Hepatocyte (in vitro differentiated cells): ENCODE measurements at regions not wholly inside any gene's neighbourhood (a gene's known extent, or its start where the extent isn't known, plus 50 kb on each side); places are given as distances from the start of the nearest gene placed in this dataset.

ENCODE experiments used
- EZH2phosphoT487 ChIP-seq: fragments of 200-600 bp; sonication (generic); IDR thresholded peaks from one replicate; pipeline ENCODE4 v1.6.1; 2018; ENCODE audit warnings: antibody characterized with exemption, mild to moderate bottlenecking, low read depth, moderate library complexity; ENCODE audit not compliant: unreplicated experiment, severe bottlenecking
- TF ChIP-seq, protein P1 (sequence below): fragments of 200-600 bp; sonication (generic); IDR thresholded peaks from 2 replicates; pipeline ENCODE4 v1.5.1; 2016; ENCODE audit warnings: antibody characterized with exemption, mild to moderate bottlenecking; ENCODE audit not compliant: poor library complexity

DNA sequence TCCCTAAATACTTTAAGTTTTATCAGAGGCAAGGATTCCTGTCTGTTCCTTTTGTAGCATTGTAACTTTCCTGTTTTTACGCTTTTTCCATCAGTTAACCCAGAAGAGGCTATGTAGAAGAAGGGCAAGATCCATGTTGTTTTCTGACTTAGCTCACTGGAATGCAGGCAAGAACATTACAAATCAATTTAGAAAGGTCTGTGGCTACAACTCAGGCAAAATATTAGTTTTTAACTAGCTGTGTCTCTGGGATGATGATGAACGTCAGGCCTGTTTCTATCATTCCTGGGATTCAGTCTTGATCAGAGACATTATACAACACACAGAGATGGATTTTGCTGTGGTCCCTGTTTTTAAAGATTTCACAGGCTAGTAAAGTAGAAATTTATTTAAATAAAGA lies 813.0 kb upstream of the POU3F4 start:
- TF ChIP-seq, protein P1, sequence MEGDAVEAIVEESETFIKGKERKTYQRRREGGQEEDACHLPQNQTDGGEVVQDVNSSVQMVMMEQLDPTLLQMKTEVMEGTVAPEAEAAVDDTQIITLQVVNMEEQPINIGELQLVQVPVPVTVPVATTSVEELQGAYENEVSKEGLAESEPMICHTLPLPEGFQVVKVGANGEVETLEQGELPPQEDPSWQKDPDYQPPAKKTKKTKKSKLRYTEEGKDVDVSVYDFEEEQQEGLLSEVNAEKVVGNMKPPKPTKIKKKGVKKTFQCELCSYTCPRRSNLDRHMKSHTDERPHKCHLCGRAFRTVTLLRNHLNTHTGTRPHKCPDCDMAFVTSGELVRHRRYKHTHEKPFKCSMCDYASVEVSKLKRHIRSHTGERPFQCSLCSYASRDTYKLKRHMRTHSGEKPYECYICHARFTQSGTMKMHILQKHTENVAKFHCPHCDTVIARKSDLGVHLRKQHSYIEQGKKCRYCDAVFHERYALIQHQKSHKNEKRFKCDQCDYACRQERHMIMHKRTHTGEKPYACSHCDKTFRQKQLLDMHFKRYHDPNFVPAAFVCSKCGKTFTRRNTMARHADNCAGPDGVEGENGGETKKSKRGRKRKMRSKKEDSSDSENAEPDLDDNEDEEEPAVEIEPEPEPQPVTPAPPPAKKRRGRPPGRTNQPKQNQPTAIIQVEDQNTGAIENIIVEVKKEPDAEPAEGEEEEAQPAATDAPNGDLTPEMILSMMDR, result no peak
- TF ChIP-seq EZH2phosphoT487, result no peak
